CD4-positive, alpha-beta T cell (primary cell): ENCODE measurements at regions not wholly inside any gene's neighbourhood (a gene's known extent, or its start where the extent isn't known, plus 50 kb on each side); places are given as distances from the start of the nearest gene placed in this dataset.
"Not testable (repeated sequence)": the region's sequence is repeated elsewhere in the genome, so short reads cannot be mapped to it uniquely, and the experiment has no call there.

Experiments
- ATAC-seq: fragments of 200-7000 bp; cut with Tn5 transposase; one replicate; pipeline ENCODE4 v1.10.0; 2022; ENCODE audit warnings: mild to moderate bottlenecking; ENCODE audit not compliant: poor library complexity
- CTCF ChIA-PET: fragments of 350-600 bp; sonication (Branson Sonifier 250); formaldehyde crosslinking; loops from one replicate; lab custom pipeline; 2021; ENCODE audit warnings: antibody characterized with exemption, inconsistent platforms; lab: Charles Lee
- POLR2A ChIA-PET: fragments of 350-600 bp; sonication (Branson Sonifier 250); formaldehyde crosslinking; loops from one replicate; lab custom pipeline; 2021; ENCODE audit warnings: antibody characterized with exemption, inconsistent platforms; lab: Charles Lee
- DNase-seq, 14 experiments: peaks; one replicate each; pipeline ENCODE4 v3.0.0-alpha.2; 2013 to 2020; ENCODE audit warnings: mixed read lengths in 2 of 14
- H3K27ac ChIP-seq, 2 donors: one replicate each; pipeline versions ENCODE4 v1.5.1 to v1.7.0; 2013; ENCODE audit warnings: low read length in 2 of 2, low read depth in 1 of 2, mild to moderate bottlenecking in 1 of 2
- H3K27me3 ChIP-seq, 2 experiments: 1 replicate in 1 of 2; 2 replicates in 1 of 2; pipeline versions ENCODE4 v1.6.1 to v1.7.0; 2013; ENCODE audit warnings: low read length in 2 of 2, control low read depth in 1 of 2, mild to moderate bottlenecking in 1 of 2, moderate library complexity in 1 of 2; ENCODE audit not compliant: insufficient read depth in 2 of 2, control insufficient read depth in 1 of 2
- H3K36me3 ChIP-seq: one replicate; pipeline ENCODE4 v1.6.1; 2013; ENCODE audit warnings: low read length, control low read depth; ENCODE audit not compliant: insufficient read depth
- H3K4me1 ChIP-seq: one replicate; pipeline ENCODE4 v1.6.1; 2013; ENCODE audit warnings: low read length, control low read depth; ENCODE audit not compliant: insufficient read depth
- H3K4me3 ChIP-seq: one replicate; pipeline ENCODE4 v1.5.1; 2013; ENCODE audit warnings: mild to moderate bottlenecking, low read length, moderate library complexity
- H3K9me3 ChIP-seq, 2 experiments: 1 replicate in 1 of 2; 2 replicates in 1 of 2; pipeline versions ENCODE4 v1.6.1 to v1.7.0; 2013; ENCODE audit warnings: low read length in 2 of 2, mild to moderate bottlenecking in 2 of 2, control low read depth in 1 of 2, moderate library complexity in 1 of 2; ENCODE audit not compliant: control insufficient read depth in 1 of 2, insufficient read depth in 1 of 2
- H3K27ac Mint-ChIP-seq: one replicate; pipeline ENCODE4 v1.8.0; 2020; ENCODE audit warnings: mixed read lengths
- H3K27me3 Mint-ChIP-seq: one replicate; pipeline ENCODE4 v1.8.0; 2021; ENCODE audit warnings: mixed read lengths
- H3K36me3 Mint-ChIP-seq: one replicate; pipeline ENCODE4 v1.8.0; 2021; ENCODE audit warnings: low read depth, mixed read lengths
- H3K4me1 Mint-ChIP-seq: one replicate; pipeline ENCODE4 v1.8.0; 2021; ENCODE audit warnings: low read depth, mixed read lengths
- H3K4me3 Mint-ChIP-seq: one replicate; pipeline ENCODE4 v1.8.0; 2020; ENCODE audit warnings: mild to moderate bottlenecking, mixed read lengths
- H3K9me3 Mint-ChIP-seq: one replicate; pipeline ENCODE4 v1.8.0; 2020; ENCODE audit warnings: mixed read lengths
- CTCF ChIP-seq: fragments of 200-600 bp; IDR thresholded peaks from one replicate; pipeline ENCODE4 v1.8.0; 2022; ENCODE audit warnings: antibody characterized with exemption, mild to moderate bottlenecking
- intact Hi-C, 2 experiments: fragments of 100-400 bp; cut with DNase I in 1 of 2; cut with micrococcal nuclease in 1 of 2; formaldehyde crosslinking; loops; one replicate each; pipeline versions ENCODE4 v1.15.1 to v1.9.0; 2023 to 2025; cut with DNase I, micrococcal nuclease

GRCh38 chr13:50494138-50494537 is 349.4 kb downstream of the DLEU7 start:
- CTCF ChIA-PET = no interaction called here

GRCh38 chr13:50503212-50503611 is 340.3 kb downstream of the DLEU7 start:
- H3K27me3 ChIP-seq, H3K9me3 Mint-ChIP-seq, H3K9me3 ChIP-seq, H3K27ac Mint-ChIP-seq, intact Hi-C loops, CTCF ChIA-PET, H3K4me1 Mint-ChIP-seq, H3K4me3 Mint-ChIP-seq, POLR2A ChIA-PET, H3K27ac ChIP-seq, H3K4me1 ChIP-seq, ATAC-seq, DNase-seq, H3K36me3 ChIP-seq, H3K4me3 ChIP-seq, H3K36me3 Mint-ChIP-seq, H3K27me3 Mint-ChIP-seq: not testable (repeated sequence)

More at GRCh38 chr13:50494138-50494537, 349.4 kb downstream of the DLEU7 start:
- H3K4me3 ChIP-seq = no peak overlapping the region
- Mint-ChIP-seq H3K27ac (no peak overlapping the region), H3K27me3 (no peaks in the 10 kb centered on the region), H3K9me3 (no peaks in the 10 kb centered on the region), H3K4me3 (no peak overlapping the region), H3K4me1 (no peaks in the 10 kb centered on the region), H3K36me3 (no peaks in the 10 kb centered on the region)
- DNase-seq = no peak
- no peak overlapping the region for H3K27ac ChIP-seq
- POLR2A ChIA-PET = no interaction called here
- TF ChIP-seq CTCF = no peak
- intact Hi-C loops = no loop called here
- H3K4me1 ChIP-seq = peaks cover 3% of the 10 kb centered on the region
- no peaks in the 10 kb centered on the region for H3K36me3 ChIP-seq
- no peak for ATAC-seq
- H3K9me3 ChIP-seq = no peaks in the 10 kb centered on the region
- no peaks in the 10 kb centered on the region for H3K27me3 ChIP-seq

DNA sequence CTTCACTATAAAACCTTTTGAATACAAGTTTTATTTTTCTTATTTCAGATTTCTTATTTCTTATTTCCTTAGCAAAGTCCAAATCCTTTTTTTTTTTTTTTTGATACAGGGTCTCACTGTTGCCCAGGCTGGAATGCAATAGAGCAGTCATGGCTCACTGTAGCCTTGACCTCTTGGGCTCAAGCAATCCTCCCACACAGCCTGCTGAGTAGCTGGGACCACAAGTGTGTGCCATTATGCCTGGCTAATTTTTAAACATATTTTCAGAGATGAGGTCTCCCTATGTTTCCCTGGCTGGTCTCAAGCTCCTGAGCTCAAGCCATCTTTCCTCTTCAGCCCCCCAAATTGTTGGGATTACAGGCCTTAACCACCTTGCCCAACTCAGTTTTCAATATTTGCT is 334.3 kb downstream of the DLEU7 start:
- H3K4me3 Mint-ChIP-seq = no peak overlapping the region
- H3K27ac Mint-ChIP-seq = no peak overlapping the region
- DNase-seq = no peak
- no peak for TF ChIP-seq CTCF
- no peaks in the 10 kb centered on the region for H3K36me3 Mint-ChIP-seq
- peaks cover 23% of the 10 kb centered on the region for H3K4me1 ChIP-seq
- H3K36me3 ChIP-seq = no peaks in the 10 kb centered on the region
- POLR2A ChIA-PET = no interaction called here
- no peaks in the 10 kb centered on the region for H3K27me3 Mint-ChIP-seq
- no peaks in the 10 kb centered on the region for H3K27me3 ChIP-seq
- peaks cover 0 to 6% of the 10 kb centered on the region in 2 experiments for H3K9me3 ChIP-seq
- H3K4me1 Mint-ChIP-seq = no peaks in the 10 kb centered on the region
- H3K4me3 ChIP-seq = no peak overlapping the region
- CTCF ChIA-PET = no interaction called here
- intact Hi-C loops = no loop called here
- no peaks in the 10 kb centered on the region for H3K9me3 Mint-ChIP-seq
- no peak overlapping the region for H3K27ac ChIP-seq
- ATAC-seq = no peak

GRCh38 chr13:50509771-50510441 is 333.6 kb downstream of the DLEU7 start:
- intact Hi-C loops = loop anchor here in 1 of 2 experiments (10.0 kb wide), 1 partner anchor 425 kb away; no protein-coding TSS in a partner anchor
- ATAC-seq = no peak

More at GRCh38 chr13:50509771-50510441, 333.6 kb downstream of the DLEU7 start:
- ChIA-PET CTCF (no interaction called here), POLR2A (no interaction called here)
- no peaks in the 10 kb centered on the region for H3K36me3 ChIP-seq
- Mint-ChIP-seq H3K4me1 (no peaks in the 10 kb centered on the region), H3K4me3 (no peak overlapping the region), H3K9me3 (no peaks in the 10 kb centered on the region), H3K27me3 (no peaks in the 10 kb centered on the region), H3K36me3 (no peaks in the 10 kb centered on the region), H3K27ac (no peak overlapping the region)
- no peak overlapping the region for H3K27ac ChIP-seq
- no peak for DNase-seq
- no peak overlapping the region for H3K4me3 ChIP-seq
- peaks cover 0 to 6% of the 10 kb centered on the region in 2 experiments for H3K9me3 ChIP-seq
- no peaks in the 10 kb centered on the region for H3K27me3 ChIP-seq
- no peak for TF ChIP-seq CTCF
- H3K4me1 ChIP-seq = peaks cover 23% of the 10 kb centered on the region
